ENCODE measurements at regions not wholly inside any gene's neighbourhood (a gene's known extent, or its start where the extent isn't known, plus 50 kb on each side); places are given as distances from the start of the nearest gene placed in this dataset.
A peak's percentile ranks its signal among the peaks of the same experiment; 100 is the strongest.

DNA sequence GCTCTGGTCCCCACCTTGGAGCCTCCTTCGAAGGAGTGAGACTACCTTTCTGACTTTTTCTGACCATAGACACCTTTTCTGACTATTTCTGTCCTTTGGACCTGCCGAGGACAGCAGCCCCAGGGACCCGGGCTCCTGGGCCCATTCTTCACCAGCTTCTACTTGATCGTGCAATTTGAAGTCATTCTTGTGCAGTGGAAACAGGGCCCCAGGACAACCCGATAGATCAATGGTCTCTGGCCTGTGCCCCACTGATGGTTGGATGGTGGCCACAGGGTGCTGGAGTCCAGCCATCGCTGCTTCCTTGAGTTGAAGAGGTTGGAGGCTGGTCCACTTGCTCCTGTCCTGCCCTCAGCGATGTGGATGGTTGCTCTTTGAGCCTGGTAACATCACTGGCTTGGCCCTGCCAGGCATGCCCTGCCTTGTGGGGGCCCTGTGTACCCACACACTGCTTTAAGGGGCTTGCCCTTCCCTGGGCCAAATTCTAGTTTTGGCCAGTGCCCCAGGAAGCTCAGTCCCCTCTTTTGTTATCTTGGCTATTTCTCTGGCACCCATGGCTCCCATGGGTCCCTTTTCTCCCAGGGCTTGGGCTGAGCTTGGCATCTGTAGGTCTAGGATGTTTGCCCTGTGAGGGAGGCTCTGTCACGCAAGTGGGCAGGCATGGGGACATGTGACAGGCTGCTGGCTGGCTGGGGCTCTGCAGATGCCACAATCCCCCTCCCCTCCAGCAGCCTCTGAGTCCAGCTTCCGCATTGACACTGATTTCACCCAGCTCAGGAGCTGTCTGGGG lies 375.6 kb upstream of the NUPR2 start:
- no peaks in the 10 kb centered on the region for H3K4me1 ChIP-seq (replicated peaks in 1 of 2)
- 60 to 73% (median 69%) methylated on average over 6 to 9 of the region's 9 CpGs for WGBS, 4 donors
- no peaks in the 10 kb centered on the region for H3K9me3 ChIP-seq (replicated peaks in 1 of 3)
- H3K27me3 ChIP-seq, result no peaks in the 10 kb centered on the region
- no peak overlapping the region for H3K27ac ChIP-seq
- intact Hi-C loops (cut with DNase I), result loop anchor here in 1 of 2 donors (5.0 kb wide), 1 partner anchor 50 kb away; no protein-coding TSS in a partner anchor
- no peak for DNase-seq
- TF ChIP-seq POLR2A (IDR thresholded peaks at IDR 0.05), result no peak
- TF ChIP-seq CTCF (IDR thresholded peaks at IDR 0.05), result no peak
- H3K4me3 ChIP-seq, result no peak overlapping the region
- no peaks in the 10 kb centered on the region for H3K36me3 ChIP-seq (replicated peaks in 1 of 2)

DNA sequence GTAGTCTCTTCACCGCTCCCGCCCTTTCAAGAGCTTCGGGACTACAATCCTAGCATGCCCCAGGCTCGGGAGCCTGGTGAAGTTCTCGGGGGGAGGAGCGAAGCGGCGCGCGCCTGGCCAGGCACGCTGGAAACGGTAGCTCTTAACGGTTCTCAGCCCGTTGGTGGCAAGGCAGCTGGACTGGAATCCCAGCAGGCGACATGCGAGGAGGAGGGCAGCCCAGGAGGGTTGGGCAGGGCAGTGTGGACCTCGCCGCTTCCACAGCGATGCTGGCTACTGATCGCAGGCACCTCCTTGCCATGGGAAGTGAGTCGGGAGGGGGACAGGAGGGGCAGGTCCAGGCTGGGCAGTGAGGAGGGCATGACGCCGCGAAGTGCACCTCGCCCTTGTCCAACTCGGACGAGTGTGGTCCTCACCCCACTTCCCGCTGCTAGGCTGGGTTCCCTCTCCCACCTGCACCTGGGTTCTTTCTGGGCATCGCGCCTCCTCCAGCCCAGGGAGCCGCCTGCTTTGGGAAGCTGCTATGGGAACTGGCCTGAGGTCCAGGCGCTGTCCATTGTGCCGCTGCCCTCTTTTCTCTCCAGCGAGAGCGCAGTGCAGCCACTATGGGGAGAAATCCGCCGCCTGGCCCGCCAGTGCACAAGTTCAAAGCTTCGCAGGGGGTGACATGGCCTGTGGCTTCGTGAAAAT lies 367.8 kb upstream of the NUPR2 start:
- H3K4me3 ChIP-seq, result no peak overlapping the region
- 53 to 74% (median 58%) methylated on average over 29 to 40 of the region's 40 CpGs for WGBS, 4 donors

DNA sequence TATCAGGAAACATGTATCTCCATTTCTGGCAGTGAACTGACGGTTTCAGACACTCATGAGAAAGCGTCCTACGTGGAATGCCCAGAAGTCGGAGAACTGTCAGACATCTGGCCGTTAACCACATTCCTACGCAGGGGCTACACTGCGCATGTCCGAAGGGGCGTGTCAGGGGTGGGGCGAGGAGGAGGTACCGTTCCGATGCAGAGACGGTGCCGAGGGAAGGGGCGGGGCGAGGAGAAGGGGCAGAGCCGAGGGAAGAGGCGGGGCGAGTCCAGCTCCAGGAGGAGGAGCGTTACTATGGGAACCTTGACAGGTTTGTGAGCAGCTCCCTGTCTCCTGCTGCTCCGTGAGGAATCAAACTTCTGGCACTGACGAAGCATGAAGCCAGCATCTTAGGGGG lies 366.9 kb upstream of the NUPR2 start:
- Histone ChIP-seq H3K27me3 (no peaks in the 10 kb centered on the region), H3K4me3 (no peak overlapping the region), H3K9me3 (replicated peaks in 1 of 3) (peaks cover 0 to 23% (median 0%) of the 10 kb centered on the region in 3 donors), H3K36me3 (replicated peaks in 1 of 2) (no peaks in the 10 kb centered on the region), H3K4me1 (replicated peaks in 1 of 2) (no peaks in the 10 kb centered on the region), H3K27ac (no peak overlapping the region)
- intact Hi-C loops (cut with DNase I), result no loop called here
- DNase-seq, result peak in 1 of 7 donors; percentile 28
- WGBS, 4 donors, result 50 to 71% (median 60%) methylated on average over 21 to 22 of the region's 22 CpGs
- no peak for TF ChIP-seq CTCF (IDR thresholded peaks at IDR 0.05)
- TF ChIP-seq POLR2A (IDR thresholded peaks at IDR 0.05), result no peak

More for the DNA sequence above, 367.8 kb upstream of the NUPR2 start:
- H3K27ac ChIP-seq, result no peak overlapping the region
- H3K9me3 ChIP-seq (replicated peaks in 1 of 3), result peaks cover 0 to 23% (median 0%) of the 10 kb centered on the region in 3 donors
- TF ChIP-seq POLR2A (IDR thresholded peaks at IDR 0.05), result no peak
- no peak for TF ChIP-seq CTCF (IDR thresholded peaks at IDR 0.05)
- DNase-seq, result peak in 1 of 7 donors; percentile 27
- intact Hi-C loops (cut with DNase I), result no loop called here
- no peaks in the 10 kb centered on the region for H3K27me3 ChIP-seq
- H3K36me3 ChIP-seq (replicated peaks in 1 of 2), result no peaks in the 10 kb centered on the region
- H3K4me1 ChIP-seq (replicated peaks in 1 of 2), result no peaks in the 10 kb centered on the region

GRCh38 chr7:56479748-56480147 lies 363.5 kb upstream of the NUPR2 start:
- Histone ChIP-seq H3K27ac (no peak overlapping the region), H3K9me3 (replicated peaks in 1 of 3) (peaks cover 0 to 32% (median 0%) of the 10 kb centered on the region in 3 donors), H3K4me1 (replicated peaks in 1 of 2) (no peaks in the 10 kb centered on the region), H3K27me3 (no peaks in the 10 kb centered on the region), H3K4me3 (no peak overlapping the region), H3K36me3 (replicated peaks in 1 of 2) (no peaks in the 10 kb centered on the region)
- DNase-seq, result no peak
- no peak for TF ChIP-seq POLR2A (IDR thresholded peaks at IDR 0.05)
- no peak for TF ChIP-seq CTCF (IDR thresholded peaks at IDR 0.05)
- 43 to 44% methylated on average over 3 of the region's 3 CpGs; no CpG with 5 or more reads in 2 of the 4 donors for WGBS, 4 donors
- intact Hi-C loops (cut with DNase I), result no loop called here
